OCI-M2 (cell line): ENCODE measurements at regions not wholly inside any gene's neighbourhood (a gene's known extent, or its start where the extent isn't known, plus 50 kb on each side); places are given as distances from the start of the nearest gene placed in this dataset.

Source experiments
- DNase-seq: peaks from one replicate; lab custom pipeline; 2025; ENCODE audit not compliant: unreplicated experiment; lab: John Stamatoyannopoulos, UW

- DNase-seq: no peak
These were observed 410.4 kb downstream of the KCTD16 start for GRCh38 chr5:144581044-144581443.

DNA sequence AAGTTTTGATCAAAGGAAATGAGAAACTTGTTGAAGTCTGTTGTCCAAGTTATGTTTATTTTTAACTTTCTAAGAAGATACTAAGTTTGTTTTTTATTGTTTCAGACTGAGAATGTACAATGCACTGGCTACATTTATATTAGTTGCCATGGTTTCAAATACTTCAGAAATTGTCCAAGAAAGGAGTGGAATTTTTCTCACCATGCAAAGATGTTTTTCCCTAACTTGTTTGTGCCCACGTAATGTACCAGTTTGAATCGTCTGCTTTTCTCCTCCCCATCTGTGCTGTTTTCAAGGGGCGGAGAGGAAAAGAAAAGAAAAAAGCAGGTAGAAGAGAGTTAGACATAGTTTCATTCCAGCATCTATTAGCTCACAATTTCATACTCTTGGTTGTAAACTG lies 407.0 kb downstream of the KCTD16 start:
- DNase-seq: no peak

DNA sequence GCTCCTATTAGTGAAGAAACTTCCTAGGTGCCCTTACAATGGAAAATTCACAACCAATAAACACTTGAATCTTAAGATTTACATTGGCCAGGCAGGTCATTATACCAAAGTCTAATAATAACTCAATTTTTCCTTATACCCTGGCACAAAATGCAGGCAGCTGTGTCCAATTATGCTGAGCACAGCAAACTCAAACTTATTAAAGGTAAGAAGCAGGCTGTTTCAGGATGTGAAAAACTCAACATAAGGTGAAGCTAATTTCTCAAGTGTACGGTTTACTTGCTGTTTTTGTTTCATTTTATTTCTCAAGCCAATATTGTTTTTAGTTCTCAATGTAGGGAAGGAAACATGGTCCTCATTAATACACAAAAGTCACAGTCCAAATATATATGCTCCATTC lies 405.1 kb downstream of the KCTD16 start:
- no peak for DNase-seq

GRCh38 chr5:144567421-144567780 lies 396.7 kb downstream of the KCTD16 start:
- no peak for DNase-seq

DNA sequence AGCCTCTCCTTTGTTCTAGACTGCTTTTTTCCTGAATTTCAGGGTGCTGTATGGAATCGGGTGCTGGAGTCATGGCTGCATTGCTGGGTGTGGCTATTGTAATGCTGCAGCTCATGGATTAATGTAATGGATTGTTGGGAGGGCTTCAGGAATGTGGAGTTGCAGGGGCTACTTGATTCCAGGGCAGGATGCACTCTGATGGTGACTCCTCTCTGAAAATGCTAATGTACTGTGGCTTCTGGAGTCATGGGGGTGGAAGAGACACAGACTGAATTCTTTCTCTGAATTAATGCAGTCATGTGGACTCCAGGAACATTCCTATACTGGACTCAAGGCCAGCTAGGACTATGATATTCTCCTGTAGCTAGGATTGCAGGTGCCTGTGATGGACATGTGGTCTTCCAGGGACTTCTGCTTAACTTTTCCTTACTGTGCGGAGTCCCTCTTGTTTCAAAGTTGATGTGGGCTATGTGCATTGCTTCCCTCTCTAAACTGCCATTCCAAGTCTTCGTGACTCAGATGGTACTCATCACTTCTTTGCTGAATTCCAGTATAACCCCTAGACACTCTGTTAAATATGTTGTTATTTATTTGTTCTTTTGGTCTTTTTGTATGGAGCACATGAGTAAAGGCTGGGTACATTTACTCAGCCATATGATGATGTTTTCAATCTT lies 396.2 kb downstream of the KCTD16 start:
- no peak for DNase-seq

DNA sequence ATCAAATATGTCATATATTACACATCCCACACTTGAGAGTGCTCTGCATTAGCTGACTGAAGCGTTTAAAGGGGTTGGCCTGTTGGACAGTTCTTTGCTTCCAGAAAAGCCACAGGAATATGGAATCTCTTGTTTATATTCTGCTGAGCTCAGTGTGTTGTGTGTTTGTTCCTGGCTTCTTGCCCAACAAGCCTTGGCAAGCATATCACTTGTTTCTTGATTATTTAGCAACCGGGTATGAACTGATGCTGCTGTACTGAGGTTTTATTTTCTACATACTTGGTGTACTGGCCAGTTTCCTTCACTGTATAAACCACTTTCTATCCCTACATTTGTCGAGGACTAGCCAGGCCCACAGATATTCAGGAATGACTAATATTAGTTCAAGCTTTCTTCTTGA lies 378.9 kb downstream of the KCTD16 start:
- DNase-seq: no peak

GRCh38 chr5:144548936-144549335 lies 378.3 kb downstream of the KCTD16 start:
- DNase-seq: no peak

GRCh38 chr5:144547098-144547499 lies 376.4 kb downstream of the KCTD16 start:
- no peak for DNase-seq

DNA sequence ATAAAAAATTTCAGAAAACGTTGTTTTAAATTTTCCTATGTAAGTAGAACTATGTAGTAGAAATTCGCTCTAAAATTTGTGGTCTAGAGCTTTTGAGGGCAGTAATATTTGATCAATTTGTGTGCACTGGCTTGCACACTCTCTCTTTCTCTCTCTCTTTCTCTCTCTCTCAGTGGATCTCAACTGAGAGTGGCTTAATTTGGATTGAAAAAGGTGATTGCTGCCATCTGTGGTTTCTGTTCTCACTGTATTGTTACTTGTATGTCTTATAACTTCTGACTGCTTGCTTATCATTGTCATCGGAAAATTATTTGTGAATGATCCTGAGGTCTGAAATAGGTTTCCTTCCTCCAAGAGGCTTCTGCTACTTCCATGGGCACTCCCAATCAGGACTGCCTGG lies 368.2 kb downstream of the KCTD16 start:
- no peak for DNase-seq
